ENCODE measurements at regions not wholly inside any gene's neighbourhood (a gene's known extent, or its start where the extent isn't known, plus 50 kb on each side); places are given as distances from the start of the nearest gene placed in this dataset.
"Not testable (repeated sequence)": the region's sequence is repeated elsewhere in the genome, so short reads cannot be mapped to it uniquely, and the experiment has no call there.

- Histone ChIP-seq H3K9me3 (ENCODE audit: low read length) (no peaks in the 10 kb centered on the region), H3K27me3 (ENCODE audit: control insufficient read depth in 1 of 2, insufficient read depth in 2 of 2, low read length in 2 of 2) (no peaks in the 10 kb centered on the region), H3K36me3 (ENCODE audit: insufficient read depth, low read length) (no peaks in the 10 kb centered on the region)
These were observed 319.2 kb upstream of the PRICKLE1 start for GRCh38 chr12:42908712-42909111.

GRCh38 chr12:42906801-42907200 is 317.3 kb upstream of the PRICKLE1 start:
- not testable (repeated sequence) for H3K36me3 ChIP-seq (ENCODE audit: insufficient read depth, low read length); H3K27ac ChIP-seq (ENCODE audit: low read depth, low read length); H3K4me1 ChIP-seq (ENCODE audit: insufficient read depth, low read length); H3K9me3 ChIP-seq (ENCODE audit: low read length); H3K9ac ChIP-seq (ENCODE audit: low read length); H3K4me3 ChIP-seq (ENCODE audit: low read depth in 1 of 2, low read length in 2 of 2); H3K27me3 ChIP-seq (ENCODE audit: control insufficient read depth in 1 of 2, insufficient read depth in 2 of 2, low read length in 2 of 2)

More at GRCh38 chr12:42908712-42909111, 319.2 kb upstream of the PRICKLE1 start:
- H3K9ac ChIP-seq (ENCODE audit: low read length): no peak overlapping the region
- peaks cover 3% of the 10 kb centered on the region for H3K4me1 ChIP-seq (ENCODE audit: insufficient read depth, low read length)
- H3K4me3 ChIP-seq (ENCODE audit: low read depth in 1 of 2, low read length in 2 of 2): no peak overlapping the region
- no peak overlapping the region for H3K27ac ChIP-seq (ENCODE audit: low read depth, low read length)

GRCh38 chr12:42905419-42905705 is 315.8 kb upstream of the PRICKLE1 start:
- no peaks in the 10 kb centered on the region for H3K27me3 ChIP-seq (ENCODE audit: control insufficient read depth in 1 of 2, insufficient read depth in 2 of 2, low read length in 2 of 2)
- H3K4me3 ChIP-seq (ENCODE audit: low read depth in 1 of 2, low read length in 2 of 2): no peak overlapping the region
- H3K4me1 ChIP-seq (ENCODE audit: insufficient read depth, low read length): peaks cover 3% of the 10 kb centered on the region
- no peak overlapping the region for H3K9ac ChIP-seq (ENCODE audit: low read length)
- H3K36me3 ChIP-seq (ENCODE audit: insufficient read depth, low read length): no peaks in the 10 kb centered on the region
- no peak overlapping the region for H3K27ac ChIP-seq (ENCODE audit: low read depth, low read length)
- H3K9me3 ChIP-seq (ENCODE audit: low read length): no peaks in the 10 kb centered on the region

GRCh38 chr12:42904683-42905418 is 315.3 kb upstream of the PRICKLE1 start:
- no peak overlapping the region for H3K4me3 ChIP-seq (ENCODE audit: low read depth in 1 of 2, low read length in 2 of 2)
- H3K4me1 ChIP-seq (ENCODE audit: insufficient read depth, low read length): peaks cover 3% of the 10 kb centered on the region
- H3K27ac ChIP-seq (ENCODE audit: low read depth, low read length): no peak overlapping the region
- no peaks in the 10 kb centered on the region for H3K9me3 ChIP-seq (ENCODE audit: low read length)
- no peak overlapping the region for H3K9ac ChIP-seq (ENCODE audit: low read length)
- no peaks in the 10 kb centered on the region for H3K27me3 ChIP-seq (ENCODE audit: control insufficient read depth in 1 of 2, insufficient read depth in 2 of 2, low read length in 2 of 2)
- no peaks in the 10 kb centered on the region for H3K36me3 ChIP-seq (ENCODE audit: insufficient read depth, low read length)

- no peak overlapping the region for H3K4me3 ChIP-seq (ENCODE audit: low read depth in 1 of 2, low read length in 2 of 2)
- H3K27me3 ChIP-seq (ENCODE audit: control insufficient read depth in 1 of 2, insufficient read depth in 2 of 2, low read length in 2 of 2): no peaks in the 10 kb centered on the region
- H3K27ac ChIP-seq (ENCODE audit: low read depth, low read length): no peak overlapping the region
- H3K4me1 ChIP-seq (ENCODE audit: insufficient read depth, low read length): peaks cover 3% of the 10 kb centered on the region
- H3K9ac ChIP-seq (ENCODE audit: low read length): no peak overlapping the region
- H3K9me3 ChIP-seq (ENCODE audit: low read length): no peaks in the 10 kb centered on the region
- no peaks in the 10 kb centered on the region for H3K36me3 ChIP-seq (ENCODE audit: insufficient read depth, low read length)
These were observed 314.2 kb upstream of the PRICKLE1 start for GRCh38 chr12:42903736-42904135.

- Histone ChIP-seq H3K9me3 (ENCODE audit: low read length) (no peaks in the 10 kb centered on the region), H3K9ac (ENCODE audit: low read length) (no peak overlapping the region), H3K4me1 (ENCODE audit: insufficient read depth, low read length) (peaks cover 3% of the 10 kb centered on the region), H3K36me3 (ENCODE audit: insufficient read depth, low read length) (no peaks in the 10 kb centered on the region), H3K4me3 (ENCODE audit: low read depth in 1 of 2, low read length in 2 of 2) (no peak overlapping the region), H3K27ac (ENCODE audit: low read depth, low read length) (no peak overlapping the region), H3K27me3 (ENCODE audit: control insufficient read depth in 1 of 2, insufficient read depth in 2 of 2, low read length in 2 of 2) (no peaks in the 10 kb centered on the region)
These were observed 312.5 kb upstream of the PRICKLE1 start for GRCh38 chr12:42902001-42902400.

- Histone ChIP-seq H3K4me1 (ENCODE audit: insufficient read depth, low read length) (no peaks in the 10 kb centered on the region), H3K4me3 (ENCODE audit: low read depth in 1 of 2, low read length in 2 of 2) (no peak overlapping the region), H3K27ac (ENCODE audit: low read depth, low read length) (no peak overlapping the region), H3K36me3 (ENCODE audit: insufficient read depth, low read length) (no peaks in the 10 kb centered on the region), H3K9ac (ENCODE audit: low read length) (no peak overlapping the region), H3K9me3 (ENCODE audit: low read length) (no peaks in the 10 kb centered on the region), H3K27me3 (ENCODE audit: control insufficient read depth in 1 of 2, insufficient read depth in 2 of 2, low read length in 2 of 2) (no peaks in the 10 kb centered on the region)
These were observed 304.3 kb upstream of the PRICKLE1 start for GRCh38 chr12:42893803-42894202.

GRCh38 chr12:42892702-42893551 is 303.4 kb upstream of the PRICKLE1 start:
- Histone ChIP-seq H3K4me3 (ENCODE audit: low read depth in 1 of 2, low read length in 2 of 2) (no peak overlapping the region), H3K27ac (ENCODE audit: low read depth, low read length) (no peak overlapping the region), H3K4me1 (ENCODE audit: insufficient read depth, low read length) (no peaks in the 10 kb centered on the region), H3K36me3 (ENCODE audit: insufficient read depth, low read length) (no peaks in the 10 kb centered on the region), H3K9me3 (ENCODE audit: low read length) (no peaks in the 10 kb centered on the region), H3K27me3 (ENCODE audit: control insufficient read depth in 1 of 2, insufficient read depth in 2 of 2, low read length in 2 of 2) (no peaks in the 10 kb centered on the region), H3K9ac (ENCODE audit: low read length) (no peak overlapping the region)

GRCh38 chr12:42887657-42888056 is 298.1 kb upstream of the PRICKLE1 start:
- H3K4me1 ChIP-seq (ENCODE audit: insufficient read depth, low read length): no peaks in the 10 kb centered on the region
- no peak overlapping the region for H3K9ac ChIP-seq (ENCODE audit: low read length)
- no peak overlapping the region for H3K4me3 ChIP-seq (ENCODE audit: low read depth in 1 of 2, low read length in 2 of 2)
- no peak overlapping the region for H3K27ac ChIP-seq (ENCODE audit: low read depth, low read length)
- H3K36me3 ChIP-seq (ENCODE audit: insufficient read depth, low read length): no peaks in the 10 kb centered on the region
- H3K9me3 ChIP-seq (ENCODE audit: low read length): no peaks in the 10 kb centered on the region
- H3K27me3 ChIP-seq (ENCODE audit: control insufficient read depth in 1 of 2, insufficient read depth in 2 of 2, low read length in 2 of 2): no peaks in the 10 kb centered on the region

GRCh38 chr12:42886160-42886559 is 296.6 kb upstream of the PRICKLE1 start:
- H3K36me3 ChIP-seq (ENCODE audit: insufficient read depth, low read length): no peaks in the 10 kb centered on the region
- no peak overlapping the region for H3K27ac ChIP-seq (ENCODE audit: low read depth, low read length)
- no peaks in the 10 kb centered on the region for H3K27me3 ChIP-seq (ENCODE audit: control insufficient read depth in 1 of 2, insufficient read depth in 2 of 2, low read length in 2 of 2)
- no peak overlapping the region for H3K9ac ChIP-seq (ENCODE audit: low read length)
- H3K4me1 ChIP-seq (ENCODE audit: insufficient read depth, low read length): no peaks in the 10 kb centered on the region
- H3K9me3 ChIP-seq (ENCODE audit: low read length): no peaks in the 10 kb centered on the region
- no peak overlapping the region for H3K4me3 ChIP-seq (ENCODE audit: low read depth in 1 of 2, low read length in 2 of 2)

- H3K4me1 ChIP-seq (ENCODE audit: insufficient read depth, low read length): no peaks in the 10 kb centered on the region
- no peaks in the 10 kb centered on the region for H3K27me3 ChIP-seq (ENCODE audit: control insufficient read depth in 1 of 2, insufficient read depth in 2 of 2, low read length in 2 of 2)
- no peak overlapping the region for H3K4me3 ChIP-seq (ENCODE audit: low read depth in 1 of 2, low read length in 2 of 2)
- H3K9me3 ChIP-seq (ENCODE audit: low read length): no peaks in the 10 kb centered on the region
- no peak overlapping the region for H3K27ac ChIP-seq (ENCODE audit: low read depth, low read length)
- no peaks in the 10 kb centered on the region for H3K36me3 ChIP-seq (ENCODE audit: insufficient read depth, low read length)
- H3K9ac ChIP-seq (ENCODE audit: low read length): no peak overlapping the region
These were observed 296.1 kb upstream of the PRICKLE1 start for GRCh38 chr12:42885677-42886076.

- Histone ChIP-seq H3K4me3 (ENCODE audit: low read depth in 1 of 2, low read length in 2 of 2) (no peak overlapping the region), H3K36me3 (ENCODE audit: insufficient read depth, low read length) (no peaks in the 10 kb centered on the region), H3K27ac (ENCODE audit: low read depth, low read length) (no peak overlapping the region), H3K27me3 (ENCODE audit: control insufficient read depth in 1 of 2, insufficient read depth in 2 of 2, low read length in 2 of 2) (no peaks in the 10 kb centered on the region), H3K9ac (ENCODE audit: low read length) (no peak overlapping the region), H3K9me3 (ENCODE audit: low read length) (no peaks in the 10 kb centered on the region), H3K4me1 (ENCODE audit: insufficient read depth, low read length) (no peaks in the 10 kb centered on the region)
These were observed 294.6 kb upstream of the PRICKLE1 start for GRCh38 chr12:42884116-42884515.
